KBM-7 (cell line): ENCODE measurements at regions not wholly inside any gene's neighbourhood (a gene's known extent, or its start where the extent isn't known, plus 50 kb on each side); places are given as distances from the start of the nearest gene placed in this dataset.

Source experiments
- DNase-seq: peaks from one replicate; pipeline ENCODE4 v3.0.0-alpha.2; 2015
- in situ Hi-C: fragments of 300-500 bp; cut with MboI; formaldehyde crosslinking; loops from 2 replicates; pipeline ENCODE4 v1.14.3; 2020; ENCODE audit warnings: low sequenced_read_pairs, low pct_unique_long_range_greater_than_20kb, mixed read lengths

DNA sequence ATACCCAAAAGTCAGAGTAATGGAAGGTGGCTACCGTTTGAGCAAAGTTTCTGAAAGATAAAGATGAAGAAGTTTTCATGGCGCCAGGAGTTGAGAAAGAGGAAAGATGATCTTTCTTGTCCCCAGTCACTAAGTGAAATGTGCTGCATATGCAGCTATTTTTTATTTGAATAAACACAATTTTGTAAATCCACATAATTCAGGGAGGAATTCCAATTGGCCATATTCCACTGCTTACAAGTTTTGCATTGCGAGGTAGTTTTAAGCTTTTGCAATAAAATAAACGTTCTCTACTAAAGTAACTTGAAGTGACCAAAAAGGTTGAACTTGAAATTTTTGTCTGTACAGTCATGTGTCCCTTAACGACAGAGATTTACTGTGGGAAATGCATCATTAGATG is 139.3 kb upstream of the VCX2 start:
- in situ Hi-C loops: no loop called here
- no peak for DNase-seq

DNA sequence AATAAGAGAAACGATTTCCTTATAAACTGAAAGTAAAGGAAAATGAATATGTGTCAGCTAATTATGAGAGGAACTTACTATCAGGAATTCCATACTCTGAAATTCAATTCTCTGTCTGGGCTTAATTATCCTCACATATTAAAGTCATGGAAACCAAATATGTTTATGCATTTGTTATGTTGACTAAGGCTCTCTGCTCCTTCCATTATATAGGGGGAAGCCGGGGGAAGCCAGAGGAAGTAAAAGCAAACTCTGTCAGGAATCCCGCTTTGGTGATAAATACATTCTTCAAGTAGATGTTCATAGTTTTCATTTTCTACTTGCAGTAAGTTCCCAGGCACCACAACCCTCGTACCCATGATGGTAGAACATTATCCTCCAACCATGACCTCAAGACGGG is 142.8 kb upstream of the VCX2 start:
- no peak for DNase-seq
- in situ Hi-C loops: no loop called here

DNA sequence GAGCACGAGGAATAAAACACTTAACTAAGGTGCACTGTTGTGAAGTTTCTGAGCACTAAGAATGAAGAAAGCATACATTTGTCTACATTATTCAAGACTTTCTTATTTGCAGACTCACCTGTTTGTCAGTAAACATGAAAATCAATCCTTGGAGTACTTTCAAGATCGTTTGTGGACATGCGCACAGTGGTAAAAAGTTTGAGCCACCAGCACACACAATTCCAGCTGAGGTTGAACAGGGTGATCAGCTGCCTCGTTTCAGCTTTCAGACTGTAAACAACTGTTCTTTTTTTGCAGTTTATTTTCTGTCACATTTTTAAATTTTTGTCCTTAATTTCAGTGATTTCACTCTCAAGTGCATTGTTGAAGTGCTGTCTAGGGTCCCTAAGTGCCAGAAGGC is 143.8 kb upstream of the VCX2 start:
- in situ Hi-C loops: no loop called here
- DNase-seq: no peak

DNA sequence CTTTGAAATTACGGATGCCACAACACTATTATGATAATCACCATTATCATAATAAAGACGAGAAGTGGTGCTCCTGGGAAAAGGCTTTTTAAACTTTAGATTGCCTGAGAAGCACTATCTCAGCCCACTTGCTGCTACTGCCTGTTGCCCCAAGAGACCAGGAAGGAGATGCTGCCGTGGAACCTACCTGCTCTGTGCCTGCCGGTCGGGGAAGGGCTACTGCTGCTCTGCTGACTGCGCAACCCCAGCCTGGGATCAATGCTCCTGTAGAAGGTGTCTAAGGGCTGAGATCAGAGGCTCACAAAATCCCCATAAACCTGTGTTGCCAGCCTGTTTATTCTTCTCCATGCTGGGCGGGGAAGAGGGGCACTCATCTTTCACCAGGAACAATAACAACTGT is 145.3 kb upstream of the VCX3B start:
- in situ Hi-C loops: no loop called here
- DNase-seq: no peak

DNA sequence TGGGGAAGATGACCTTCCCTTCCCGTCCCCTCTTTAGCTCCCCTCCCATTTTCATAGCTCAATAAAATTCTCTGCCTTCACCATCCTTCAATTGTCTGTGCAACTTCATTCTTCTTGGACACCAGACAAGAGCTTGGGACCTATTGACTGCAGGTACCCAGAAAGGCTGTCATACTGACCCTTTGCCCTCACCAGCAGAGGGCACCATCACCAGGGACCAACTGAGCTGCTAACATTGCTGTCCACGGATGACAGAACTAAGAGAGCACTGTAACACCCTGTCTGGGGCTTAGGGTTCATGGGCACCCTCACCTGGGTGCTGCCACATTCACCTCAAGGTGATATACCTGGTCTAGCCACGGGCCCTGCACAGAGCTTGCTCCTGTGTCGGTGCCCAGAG is 141.3 kb upstream of the VCX3B start:
- DNase-seq: no peak
- in situ Hi-C loops: no loop called here

DNA sequence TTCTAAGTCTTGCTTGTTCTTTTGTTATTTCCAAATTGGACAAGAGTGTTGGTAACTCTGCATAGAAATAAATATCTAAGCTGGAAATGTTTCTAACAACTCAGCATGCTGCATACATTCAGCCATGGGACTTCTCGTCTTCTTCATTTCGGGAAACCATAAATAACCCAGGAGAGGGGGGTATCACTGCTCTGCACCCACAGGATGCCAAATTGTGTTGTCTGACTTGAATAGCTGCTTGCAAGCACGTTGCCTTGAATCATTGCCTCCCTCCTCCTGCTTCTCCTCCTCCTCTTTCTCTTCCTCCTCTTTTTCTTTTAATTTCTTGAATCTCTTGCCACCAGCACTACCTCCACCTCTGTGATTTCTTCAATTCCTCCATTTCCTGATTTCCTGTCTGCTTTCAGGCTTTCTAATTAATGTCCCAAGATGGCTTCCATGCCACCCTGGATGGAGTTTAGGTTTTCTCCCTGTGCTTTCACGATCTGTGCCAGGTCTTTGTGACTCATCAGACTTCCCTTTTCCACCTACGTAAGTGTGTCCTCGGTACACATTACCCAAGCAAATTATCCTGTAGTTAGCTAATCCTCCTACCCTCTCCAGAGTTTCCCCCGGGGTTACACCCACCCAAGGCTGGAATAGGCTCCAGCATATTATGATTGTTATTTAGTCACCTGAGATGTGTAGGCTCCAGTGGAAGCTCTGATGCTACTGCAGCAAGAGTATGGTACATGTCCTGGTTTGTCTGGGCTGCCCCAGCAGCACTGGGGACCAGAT is 122.6 kb upstream of the VCX3B start:
- in situ Hi-C loops: no loop called here
- DNase-seq: no peak

DNA sequence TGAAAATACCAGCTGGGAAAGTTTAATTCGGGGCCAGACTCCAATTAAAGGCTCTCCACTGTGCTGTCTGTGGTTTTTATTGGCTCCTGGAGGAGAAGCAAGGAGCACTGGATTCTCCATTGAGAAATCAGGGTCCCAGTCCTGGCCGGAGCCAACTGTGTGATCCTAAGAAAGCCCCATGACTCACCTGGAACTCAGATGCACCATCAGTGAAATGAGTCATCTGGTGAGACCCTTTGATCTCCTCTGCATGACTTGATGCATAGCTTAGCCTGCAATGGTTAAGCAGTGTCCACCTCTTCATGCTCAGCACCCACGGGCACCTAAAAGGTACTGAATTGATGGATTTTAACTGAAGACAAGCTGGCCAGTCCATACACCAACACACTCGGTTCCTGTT is 119.2 kb upstream of the VCX3B start:
- in situ Hi-C loops: no loop called here
- no peak for DNase-seq

DNA sequence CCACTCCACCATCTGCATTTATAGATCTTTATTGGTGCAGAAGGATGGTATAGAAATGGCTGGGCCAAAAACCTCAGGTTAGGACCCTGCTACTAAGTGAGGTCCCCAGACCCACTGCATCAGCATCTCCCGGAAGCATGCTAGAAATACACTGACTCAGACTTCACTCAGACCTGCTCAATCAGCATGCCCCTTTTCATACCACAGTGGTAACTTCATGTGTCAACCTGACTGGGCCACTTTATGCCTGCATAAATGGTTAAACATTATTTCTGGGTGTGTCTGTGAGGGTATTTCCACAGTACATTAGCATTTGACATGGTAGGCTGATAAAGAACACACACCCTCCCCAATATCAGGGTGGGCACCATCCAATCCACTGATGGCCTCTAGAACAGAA is 118.6 kb upstream of the VCX3B start:
- in situ Hi-C loops: no loop called here
- no peak for DNase-seq

DNA sequence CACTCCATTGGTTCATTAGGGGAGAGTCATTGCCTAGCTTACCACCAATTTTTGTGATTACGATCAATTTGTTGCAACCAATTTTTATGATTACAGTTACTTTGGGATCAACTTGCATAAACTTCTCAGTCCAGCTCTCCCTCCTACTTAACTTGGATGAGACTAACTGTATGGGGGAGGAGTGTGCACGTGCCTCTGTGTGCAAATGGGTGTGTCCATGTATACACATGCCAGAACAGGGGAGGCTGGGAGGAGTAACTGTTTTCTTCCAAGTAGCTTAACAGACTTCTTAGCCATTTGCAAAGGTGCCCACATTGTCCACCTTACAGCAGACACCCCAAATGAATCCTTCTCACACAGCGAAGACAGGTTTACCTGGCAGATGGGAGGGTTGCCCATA is 117.7 kb upstream of the VCX3B start:
- DNase-seq: no peak
- in situ Hi-C loops: no loop called here

DNA sequence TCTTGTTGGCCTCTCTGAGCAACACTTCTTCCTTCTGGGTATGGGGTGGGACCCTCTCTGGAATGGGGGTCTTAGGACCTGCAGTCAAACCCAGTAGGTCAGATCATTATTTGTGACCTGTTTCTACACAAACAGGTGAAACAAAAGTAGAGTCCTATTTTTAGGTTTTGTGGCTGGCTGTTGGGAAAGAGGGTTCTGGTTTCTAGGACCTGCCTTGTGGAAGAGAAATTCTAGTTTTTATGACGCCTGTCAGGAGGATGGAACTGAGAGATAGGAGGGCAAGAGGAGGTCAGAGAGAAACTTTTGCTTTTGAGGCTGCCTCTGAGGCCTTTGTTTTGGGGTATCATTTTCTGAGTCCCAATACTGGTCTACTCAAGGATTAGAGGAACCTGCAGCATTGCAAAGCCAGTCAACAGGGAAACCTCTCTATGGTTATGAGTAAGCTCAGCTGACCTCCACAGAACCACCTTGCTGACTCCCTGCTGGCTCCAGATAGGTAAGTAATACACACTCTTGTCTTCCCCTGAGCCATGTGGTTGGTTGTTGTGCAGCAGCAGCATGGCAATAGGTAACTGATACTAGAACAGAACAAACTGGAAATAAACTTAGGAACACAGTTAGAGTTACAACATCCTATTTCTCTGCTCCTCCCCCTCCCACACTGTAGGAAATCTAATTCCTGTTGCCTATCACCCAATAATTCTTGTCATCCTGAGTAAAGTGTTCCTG is 114.7 kb upstream of the VCX3B start:
- DNase-seq: no peak
- in situ Hi-C loops: no loop called here

DNA sequence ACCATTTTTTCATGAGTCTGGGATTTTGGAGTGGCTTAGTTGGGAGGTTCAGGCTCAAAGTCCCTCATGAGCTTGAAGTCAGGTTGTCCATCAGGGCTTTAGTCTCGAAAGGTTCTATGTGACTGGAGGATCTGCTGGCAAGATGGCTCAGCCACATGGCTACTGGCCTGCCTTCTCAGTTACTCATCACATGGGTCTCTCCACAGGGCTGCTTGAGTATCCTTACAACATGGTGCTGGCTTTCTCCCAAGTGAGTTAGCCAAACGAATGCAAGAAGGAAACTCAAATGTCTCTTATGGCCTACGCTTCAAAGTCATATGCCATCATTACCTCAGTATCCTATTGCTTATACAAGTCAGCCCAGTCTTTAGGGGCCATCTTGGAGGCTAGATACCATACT is 106.3 kb upstream of the VCX3B start:
- DNase-seq: no peak
- in situ Hi-C loops: no loop called here

DNA sequence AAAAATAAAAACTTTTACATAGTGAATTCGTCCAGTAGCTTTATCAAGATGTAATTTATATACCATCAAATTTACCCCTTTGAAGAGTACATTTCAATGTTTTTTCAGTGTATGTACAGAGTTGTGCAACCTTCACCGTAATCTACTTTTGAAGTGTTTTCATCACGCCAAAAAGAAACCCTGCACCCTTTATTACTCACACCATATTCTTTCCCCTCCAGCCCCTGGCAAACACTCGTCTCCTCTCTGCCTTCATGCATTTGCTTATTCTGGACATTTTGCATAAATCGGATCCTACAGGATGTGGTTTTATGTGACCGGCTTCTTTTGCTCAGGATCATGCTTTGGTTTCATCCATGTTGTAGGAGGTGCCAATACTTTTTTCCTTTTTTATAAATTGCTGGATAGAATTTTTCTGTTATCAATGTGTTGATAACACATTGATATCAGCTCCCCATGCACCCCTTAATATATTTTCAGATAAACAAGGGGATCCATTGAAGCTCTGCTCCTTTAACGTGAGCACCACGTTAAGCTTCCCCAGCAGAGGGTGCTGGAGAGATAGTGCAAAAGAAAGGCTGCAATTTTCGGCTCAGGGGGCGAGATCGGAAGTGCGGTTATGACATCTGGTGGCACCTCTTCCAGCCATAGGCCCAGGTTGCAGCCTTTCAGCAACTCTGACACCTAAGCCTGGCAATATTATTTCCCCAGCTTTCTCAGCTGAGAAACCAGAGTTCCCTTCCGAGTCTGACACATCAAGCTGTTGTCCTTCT is 100.1 kb upstream of the VCX3B start:
- in situ Hi-C loops: no loop called here
- DNase-seq: peak; percentile 51

DNA sequence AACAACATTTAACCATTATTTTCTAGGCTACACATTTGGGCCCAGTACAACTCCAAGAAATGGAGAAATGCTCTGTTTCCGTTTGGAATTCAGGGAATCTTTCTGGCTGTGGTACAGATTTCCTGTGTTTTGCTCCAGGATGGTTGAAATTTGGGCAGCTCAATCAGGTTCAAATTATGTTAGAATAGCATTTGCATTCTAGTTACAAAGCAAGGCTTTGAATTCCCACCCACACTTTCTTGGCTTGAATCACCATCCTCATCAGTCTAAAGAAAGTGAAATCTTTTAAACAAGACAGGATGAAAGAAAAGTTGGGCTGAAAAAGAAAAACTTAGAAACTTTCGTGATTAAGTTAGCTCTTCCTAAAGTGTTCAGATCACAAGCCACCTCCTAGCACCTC is 98.1 kb upstream of the VCX3B start:
- DNase-seq: no peak
- in situ Hi-C loops: no loop called here

DNA sequence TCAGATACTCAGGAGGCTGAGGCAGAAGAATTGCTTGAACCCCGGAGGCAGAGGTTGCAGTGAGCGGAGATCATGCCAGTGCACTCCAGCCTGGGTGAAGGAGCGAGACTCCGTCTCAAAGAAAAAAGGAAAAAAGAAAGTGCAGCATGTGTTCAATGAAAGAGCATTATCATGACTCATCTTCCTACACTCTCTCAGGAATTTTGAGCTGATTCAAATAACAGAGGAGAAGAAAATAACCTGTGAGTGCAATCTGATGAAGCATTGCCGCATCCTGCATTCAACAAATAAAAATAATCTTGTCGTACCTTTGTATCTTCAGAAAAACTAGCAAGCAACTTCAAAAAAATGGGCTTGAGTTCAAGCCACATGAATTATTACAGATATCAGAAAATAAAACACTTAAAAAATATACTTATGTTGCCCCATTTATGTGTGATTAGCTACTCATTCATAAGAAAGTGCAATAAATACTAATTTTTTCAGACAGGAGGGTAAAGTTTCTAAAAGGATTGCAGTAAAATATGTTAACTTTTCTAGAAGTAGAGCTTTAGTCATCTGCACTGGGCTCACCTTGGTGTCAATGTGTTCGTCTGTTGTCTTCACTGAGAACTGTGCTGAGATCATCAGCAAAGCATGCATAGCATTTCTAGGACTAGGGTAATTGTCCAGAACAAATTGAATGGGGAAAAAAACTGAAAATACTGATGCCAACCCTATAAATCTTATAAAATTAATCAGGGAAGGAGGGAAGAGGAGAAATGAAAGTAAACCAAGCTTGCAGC is 90.4 kb upstream of the VCX3B start:
- in situ Hi-C loops: no loop called here
- no peak for DNase-seq

DNA sequence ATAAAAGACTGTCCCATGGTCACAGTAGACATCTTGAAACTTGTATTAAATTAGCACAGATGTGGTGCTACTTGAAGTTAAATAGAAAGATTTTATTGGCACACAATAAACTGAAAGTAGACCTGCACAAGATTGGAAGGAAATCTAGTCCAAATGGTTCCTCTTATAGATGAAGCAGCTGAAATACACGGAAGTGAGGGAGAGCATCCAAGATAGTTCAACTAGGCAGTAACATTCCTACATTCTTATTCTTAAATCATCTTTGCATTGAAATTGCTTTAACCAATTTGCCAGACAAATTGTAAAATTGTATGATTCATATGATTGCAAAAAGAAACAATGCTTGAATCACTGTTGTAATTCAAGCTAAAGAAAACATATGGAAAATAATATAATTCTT is 87.6 kb upstream of the VCX3B start:
- no peak for DNase-seq
- in situ Hi-C loops: no loop called here

DNA sequence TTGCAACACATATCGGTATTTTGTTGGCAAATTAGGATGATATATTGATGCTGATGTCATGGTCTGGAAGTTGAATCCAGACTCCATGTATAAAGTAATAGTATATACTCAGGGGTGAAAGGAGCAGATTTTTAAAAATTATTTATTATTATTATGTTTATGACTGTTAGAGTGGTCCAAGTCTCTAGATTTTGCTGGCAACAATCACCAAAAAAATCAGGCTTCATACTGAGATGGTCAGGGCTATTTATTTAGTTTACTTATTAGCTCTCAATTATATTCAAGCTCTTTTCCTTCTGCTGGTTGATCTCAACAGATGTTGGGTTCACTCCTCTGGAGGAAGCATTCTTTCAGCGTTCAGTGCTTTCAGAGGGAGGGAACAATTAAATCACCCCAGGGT is 73.9 kb upstream of the VCX3B start:
- in situ Hi-C loops: no loop called here
- no peak for DNase-seq

DNA sequence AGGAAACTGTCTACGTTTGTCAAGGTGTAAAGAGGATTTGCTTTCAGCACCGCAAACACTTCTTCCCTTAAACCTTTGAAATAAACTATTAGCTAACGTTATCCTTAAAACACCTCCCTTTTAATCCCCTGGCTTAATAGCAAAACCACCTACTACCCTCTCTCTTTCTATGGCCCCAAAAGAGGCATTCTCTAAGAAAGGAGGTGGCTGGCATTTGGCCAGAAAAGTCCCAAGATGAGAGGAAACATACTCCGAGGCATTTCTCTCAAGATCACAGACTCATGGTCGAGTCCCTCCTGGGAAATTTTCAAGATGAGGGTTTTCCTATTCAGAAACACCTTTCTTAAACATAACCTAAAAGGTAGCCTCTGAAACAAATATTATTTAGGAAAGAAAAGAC is 60.6 kb upstream of the VCX3B start:
- no peak for DNase-seq
- in situ Hi-C loops: no loop called here

DNA sequence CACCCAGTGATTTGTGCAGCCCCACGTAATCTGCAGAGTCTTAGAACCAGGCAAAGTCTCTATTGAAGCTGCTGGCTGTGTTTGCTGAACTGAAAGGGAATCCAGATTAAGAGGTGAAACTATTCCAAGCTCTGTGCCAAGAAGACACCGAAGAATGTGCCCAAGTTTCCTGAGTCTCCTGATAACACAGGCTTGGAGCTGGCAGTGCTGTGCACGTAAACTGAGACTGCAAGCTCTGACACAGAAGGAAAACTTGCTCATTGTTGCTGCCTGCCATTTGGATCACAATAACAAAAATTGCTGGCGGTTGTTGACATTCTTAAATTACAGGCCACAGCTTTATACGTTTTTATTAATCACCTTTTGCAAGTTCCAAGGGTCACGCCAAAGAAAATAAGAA is 60.2 kb upstream of the VCX3B start:
- in situ Hi-C loops: no loop called here
- DNase-seq: no peak

DNA sequence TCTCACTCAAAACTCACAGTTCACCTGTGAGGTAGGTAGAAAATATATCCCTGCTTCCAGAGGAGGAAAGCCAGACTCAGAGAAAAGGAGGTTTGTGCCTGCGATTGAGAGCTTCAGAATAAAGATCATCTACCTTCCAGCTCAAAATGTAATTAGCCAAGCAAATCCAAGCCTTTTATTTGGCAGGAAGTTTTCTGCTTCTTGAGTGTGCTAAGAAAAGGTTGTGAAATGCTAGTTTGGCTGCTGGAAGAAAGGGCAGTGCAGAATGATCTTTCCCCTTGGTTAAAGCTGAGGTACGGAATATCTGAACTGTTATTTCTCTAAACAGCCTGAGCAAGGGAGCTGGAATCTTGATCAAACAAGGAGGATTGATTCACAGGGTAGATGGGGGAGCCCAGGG is 59.7 kb upstream of the VCX3B start:
- in situ Hi-C loops: no loop called here
- DNase-seq: no peak

DNA sequence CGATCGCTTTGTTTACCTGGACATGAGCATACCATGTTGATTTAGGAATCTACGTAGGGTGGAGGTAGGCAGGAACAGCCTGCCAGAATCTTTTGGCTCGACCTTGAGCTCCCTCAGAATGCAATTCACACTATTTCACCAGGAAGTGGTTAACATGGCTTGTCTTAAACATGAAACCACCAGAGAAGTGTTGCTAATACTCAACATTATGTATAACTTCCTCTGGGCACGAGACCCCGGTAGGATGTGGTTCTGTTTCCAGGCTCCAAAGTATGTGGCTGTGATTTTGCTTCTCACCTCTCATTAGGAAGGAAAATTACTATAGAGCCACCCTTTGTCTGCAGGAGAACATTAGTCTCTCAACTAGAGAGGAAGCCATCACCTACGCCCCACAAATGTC is 59.0 kb upstream of the VCX3B start:
- no peak for DNase-seq
- in situ Hi-C loops: no loop called here
